WERI-Rb-1 (cell line): ENCODE measurements at regions not wholly inside any gene's neighbourhood (a gene's known extent, or its start where the extent isn't known, plus 50 kb on each side); places are given as distances from the start of the nearest gene placed in this dataset.

Experiments used
- DNase-seq: peaks from one replicate; pipeline ENCODE4 v3.0.0-alpha.2; 2020
- H3K27ac ChIP-seq: fragments of 250-450 bp; sonication (Bioruptor Pico); 2 replicates; pipeline ENCODE4 v1.5.1; 2020; ENCODE audit warnings: mild to moderate bottlenecking, moderate library complexity
- H3K27me3 ChIP-seq: fragments of 250-450 bp; sonication (Bioruptor Pico); 2 replicates; pipeline ENCODE4 v1.5.1; 2021; ENCODE audit warnings: mild to moderate bottlenecking, low read depth, moderate library complexity; ENCODE audit not compliant: insufficient read depth, severe bottlenecking
- H3K36me3 ChIP-seq: fragments of 250-450 bp; sonication (Bioruptor Pico); 2 replicates; pipeline ENCODE4 v1.5.1; 2020; ENCODE audit warnings: mild to moderate bottlenecking, moderate library complexity
- H3K4me3 ChIP-seq: 2 replicates; pipeline ENCODE4 v1.5.1; 2011; ENCODE audit warnings: low read depth, mild to moderate bottlenecking, control low read depth, low read length
- H3K9me3 ChIP-seq: fragments of 250-450 bp; sonication (Bioruptor Pico); 2 replicates; pipeline ENCODE4 v1.5.1; 2021; ENCODE audit warnings: mild to moderate bottlenecking, moderate library complexity; ENCODE audit not compliant: severe bottlenecking
- TF ChIP-seq, protein P1 (sequence below): IDR thresholded peaks from 2 replicates; pipeline ENCODE4 v1.5.1; 2011; ENCODE audit warnings: low read depth, mild to moderate bottlenecking, control low read depth, inconsistent platforms, low read length

GRCh38 chr2:212938144-212938793 is 213.1 kb downstream of the IKZF2 start:
- H3K36me3 ChIP-seq = no peaks in the 10 kb centered on the region
- no peaks in the 10 kb centered on the region for H3K9me3 ChIP-seq
- TF ChIP-seq, protein P1, sequence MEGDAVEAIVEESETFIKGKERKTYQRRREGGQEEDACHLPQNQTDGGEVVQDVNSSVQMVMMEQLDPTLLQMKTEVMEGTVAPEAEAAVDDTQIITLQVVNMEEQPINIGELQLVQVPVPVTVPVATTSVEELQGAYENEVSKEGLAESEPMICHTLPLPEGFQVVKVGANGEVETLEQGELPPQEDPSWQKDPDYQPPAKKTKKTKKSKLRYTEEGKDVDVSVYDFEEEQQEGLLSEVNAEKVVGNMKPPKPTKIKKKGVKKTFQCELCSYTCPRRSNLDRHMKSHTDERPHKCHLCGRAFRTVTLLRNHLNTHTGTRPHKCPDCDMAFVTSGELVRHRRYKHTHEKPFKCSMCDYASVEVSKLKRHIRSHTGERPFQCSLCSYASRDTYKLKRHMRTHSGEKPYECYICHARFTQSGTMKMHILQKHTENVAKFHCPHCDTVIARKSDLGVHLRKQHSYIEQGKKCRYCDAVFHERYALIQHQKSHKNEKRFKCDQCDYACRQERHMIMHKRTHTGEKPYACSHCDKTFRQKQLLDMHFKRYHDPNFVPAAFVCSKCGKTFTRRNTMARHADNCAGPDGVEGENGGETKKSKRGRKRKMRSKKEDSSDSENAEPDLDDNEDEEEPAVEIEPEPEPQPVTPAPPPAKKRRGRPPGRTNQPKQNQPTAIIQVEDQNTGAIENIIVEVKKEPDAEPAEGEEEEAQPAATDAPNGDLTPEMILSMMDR = no peak
- H3K27me3 ChIP-seq = no peaks in the 10 kb centered on the region
- H3K4me3 ChIP-seq = no peak overlapping the region
- H3K27ac ChIP-seq = no peak overlapping the region
- no peak for DNase-seq

DNA sequence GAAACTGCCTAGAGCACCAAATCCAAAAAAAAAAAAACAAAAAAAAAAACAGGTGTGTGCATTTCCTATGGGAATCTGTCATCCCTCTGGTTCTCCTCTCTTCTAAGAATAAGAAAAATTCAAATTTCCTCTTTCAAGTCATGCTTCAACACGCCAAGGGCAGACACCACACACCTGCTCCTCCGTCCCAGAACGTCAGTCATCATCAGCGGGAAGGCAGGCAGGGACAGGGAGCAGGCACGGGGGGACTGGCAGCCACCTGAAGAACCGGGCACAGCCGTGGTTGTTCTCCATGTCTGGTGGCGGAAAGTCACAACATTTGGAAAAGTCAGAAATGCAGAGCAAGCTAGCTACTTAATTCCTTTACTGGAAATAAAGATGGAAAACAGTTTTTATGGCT is 214.8 kb downstream of the IKZF2 start:
- no peaks in the 10 kb centered on the region for H3K36me3 ChIP-seq
- no peak overlapping the region for H3K27ac ChIP-seq
- H3K4me3 ChIP-seq = no peak overlapping the region
- TF ChIP-seq, protein P1 = no peak
- no peak for DNase-seq
- no peaks in the 10 kb centered on the region for H3K9me3 ChIP-seq
- no peaks in the 10 kb centered on the region for H3K27me3 ChIP-seq

GRCh38 chr2:212935752-212936151 is 215.7 kb downstream of the IKZF2 start:
- Histone ChIP-seq H3K4me3 (no peak overlapping the region), H3K27me3 (no peaks in the 10 kb centered on the region), H3K27ac (no peak overlapping the region), H3K9me3 (no peaks in the 10 kb centered on the region), H3K36me3 (no peaks in the 10 kb centered on the region)
- DNase-seq = no peak
- TF ChIP-seq, protein P1 = no peak

- H3K27ac ChIP-seq = no peak overlapping the region
- no peaks in the 10 kb centered on the region for H3K27me3 ChIP-seq
- no peaks in the 10 kb centered on the region for H3K9me3 ChIP-seq
- H3K4me3 ChIP-seq = no peak overlapping the region
- TF ChIP-seq, protein P1 = no peak
- no peak for DNase-seq
- no peaks in the 10 kb centered on the region for H3K36me3 ChIP-seq
Measured at GRCh38 chr2:212931271-212931670, 220.1 kb downstream of the IKZF2 start.

GRCh38 chr2:212930556-212931260 is 220.7 kb downstream of the IKZF2 start:
- no peaks in the 10 kb centered on the region for H3K9me3 ChIP-seq
- TF ChIP-seq, protein P1 = no peak

More at GRCh38 chr2:212930556-212931260, 220.7 kb downstream of the IKZF2 start:
- no peaks in the 10 kb centered on the region for H3K27me3 ChIP-seq
- no peak overlapping the region for H3K4me3 ChIP-seq
- DNase-seq = no peak
- no peaks in the 10 kb centered on the region for H3K36me3 ChIP-seq
- no peak overlapping the region for H3K27ac ChIP-seq
